ENCODE measurements at regions not wholly inside any gene's neighbourhood (a gene's known extent, or its start where the extent isn't known, plus 50 kb on each side); places are given as distances from the start of the nearest gene placed in this dataset.

DNA sequence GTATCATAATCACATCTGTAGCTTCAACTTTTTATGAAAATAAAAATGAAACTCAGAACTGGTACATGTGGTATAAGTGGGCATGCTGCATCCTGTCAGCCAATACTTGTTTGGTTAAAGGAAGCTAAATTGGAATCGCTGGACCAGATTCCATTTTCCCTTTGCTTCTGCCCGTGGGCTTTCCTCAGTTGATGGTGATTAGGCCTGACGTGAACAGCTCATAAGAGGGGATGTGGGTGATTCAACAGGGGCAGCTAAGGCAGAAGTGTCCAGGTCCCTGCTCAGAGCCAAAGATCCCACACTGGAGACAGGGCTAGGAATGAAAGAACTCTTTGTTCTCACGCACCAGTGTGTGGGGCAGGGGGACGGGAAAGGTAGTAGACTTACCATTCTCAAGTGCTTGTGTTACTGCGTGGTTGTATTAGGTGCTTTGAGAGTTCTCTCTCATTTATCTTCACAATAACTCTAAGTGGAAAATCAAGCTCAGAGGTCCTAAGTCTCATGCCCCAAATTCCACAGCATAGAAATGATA, 63.2 kb upstream of the GUCY1A1 start:
- Histone ChIP-seq H3K4ac (ENCODE audit: low read depth, low read length) (no peak overlapping the region), H3K9ac (ENCODE audit: extremely low read depth, insufficient read length, low read length) (no peak overlapping the region), H3K79me2 (ENCODE audit: insufficient read depth, low read length) (no peaks in the 10 kb centered on the region), H4K20me1 (ENCODE audit: control insufficient read depth, insufficient read depth, insufficient read length) (no peaks in the 10 kb centered on the region), H2BK15ac (ENCODE audit: low read depth, low read length) (no peak overlapping the region), H3K79me1 (ENCODE audit: insufficient read depth, low read depth, low read length, poor library complexity, severe bottlenecking) (no peaks in the 10 kb centered on the region), H3K23me2 (ENCODE audit: insufficient read length, low read depth, low read length, poor library complexity, severe bottlenecking) (no peaks in the 10 kb centered on the region), H3K56ac (ENCODE audit: insufficient read length, low read depth, low read length) (no peak overlapping the region), H4K8ac (replicated peaks; ENCODE audit: insufficient read length, low read depth, low read length) (no peak overlapping the region), H3K27ac (ENCODE audit: insufficient read length, low read depth, low read length) (no peak overlapping the region), H2AK5ac (ENCODE audit: insufficient read length, low read length) (no peak overlapping the region), H3K23ac (ENCODE audit: insufficient read length, low read depth, low read length) (no peak overlapping the region), H2BK120ac (ENCODE audit: low read depth, low read length, poor library complexity, severe bottlenecking) (no peak overlapping the region), H3K9me3 (ENCODE audit: control insufficient read depth, low read depth, low read length) (no peaks in the 10 kb centered on the region), H3T11ph (ENCODE audit: low read length) (no peak overlapping the region), H2AFZ (ENCODE audit: low read length) (no peak overlapping the region), H2BK5ac (ENCODE audit: insufficient read length, low read length) (no peak overlapping the region), H3K18ac (ENCODE audit: insufficient read length, low read depth, low read length) (no peak overlapping the region), H3K4me1 (ENCODE audit: insufficient read depth, low read length) (no peaks in the 10 kb centered on the region), H3K14ac (ENCODE audit: insufficient read depth, low read length) (no peak overlapping the region), H3K4me2 (ENCODE audit: insufficient read depth, insufficient read length, low read length) (no peak overlapping the region), H4K5ac (ENCODE audit: insufficient read length, low read depth, low read length) (no peak overlapping the region), H2BK12ac (ENCODE audit: insufficient read length, low read depth, low read length) (no peak overlapping the region), H4K91ac (ENCODE audit: insufficient read length, low read depth, low read length) (no peak overlapping the region), H3K27me3 (ENCODE audit: insufficient read depth, low read length) (no peaks in the 10 kb centered on the region), H2BK20ac (ENCODE audit: low read depth, low read length, poor library complexity, severe bottlenecking) (no peak overlapping the region)
- no peak overlapping the region; a peak in 1 of 7 replicates for H3K27ac Mint-ChIP-seq
- H3K27me3 Mint-ChIP-seq (ENCODE audit: low read depth) = peaks cover 1% of the 10 kb centered on the region; the same call in 1 of the 2 replicates
- WGBS (ENCODE audit: extremely low coverage, insufficient read length, low lambda C conversion rate) = no CpG with 5 or more reads among the region's 6 CpGs
- no peaks in the 10 kb centered on the region for H3K9me3 Mint-ChIP-seq
- no peak for DNase-seq
- no peaks in the 10 kb centered on the region for H3K4me1 Mint-ChIP-seq
- TF ChIP-seq, protein P1, sequence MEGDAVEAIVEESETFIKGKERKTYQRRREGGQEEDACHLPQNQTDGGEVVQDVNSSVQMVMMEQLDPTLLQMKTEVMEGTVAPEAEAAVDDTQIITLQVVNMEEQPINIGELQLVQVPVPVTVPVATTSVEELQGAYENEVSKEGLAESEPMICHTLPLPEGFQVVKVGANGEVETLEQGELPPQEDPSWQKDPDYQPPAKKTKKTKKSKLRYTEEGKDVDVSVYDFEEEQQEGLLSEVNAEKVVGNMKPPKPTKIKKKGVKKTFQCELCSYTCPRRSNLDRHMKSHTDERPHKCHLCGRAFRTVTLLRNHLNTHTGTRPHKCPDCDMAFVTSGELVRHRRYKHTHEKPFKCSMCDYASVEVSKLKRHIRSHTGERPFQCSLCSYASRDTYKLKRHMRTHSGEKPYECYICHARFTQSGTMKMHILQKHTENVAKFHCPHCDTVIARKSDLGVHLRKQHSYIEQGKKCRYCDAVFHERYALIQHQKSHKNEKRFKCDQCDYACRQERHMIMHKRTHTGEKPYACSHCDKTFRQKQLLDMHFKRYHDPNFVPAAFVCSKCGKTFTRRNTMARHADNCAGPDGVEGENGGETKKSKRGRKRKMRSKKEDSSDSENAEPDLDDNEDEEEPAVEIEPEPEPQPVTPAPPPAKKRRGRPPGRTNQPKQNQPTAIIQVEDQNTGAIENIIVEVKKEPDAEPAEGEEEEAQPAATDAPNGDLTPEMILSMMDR (conservative IDR thresholded peaks at IDR 0.05) = no peak
- H3K4me3 Mint-ChIP-seq = no peak overlapping the region
- no peaks in the 10 kb centered on the region for H3K36me3 Mint-ChIP-seq (ENCODE audit: insufficient read depth in 1 of 3, low read depth in 3 of 3)

All from H9 (cell line).